Trophoblast cell (in vitro differentiated cells and primary cell): ENCODE measurements at regions not wholly inside any gene's neighbourhood (a gene's known extent, or its start where the extent isn't known, plus 50 kb on each side); places are given as distances from the start of the nearest gene placed in this dataset.

Experiments
- DNase-seq, 2 donors: peaks; one replicate each; pipeline ENCODE4 v3.0.0-alpha.2; 2016
- H2AFZ ChIP-seq: 2 replicates; pipeline ENCODE4 v1.6.1; 2013; ENCODE audit warnings: low read length, moderate library complexity, mild to moderate bottlenecking; ENCODE audit not compliant: insufficient read depth, poor library complexity
- H2AK5ac ChIP-seq: 2 replicates; pipeline ENCODE4 v1.6.1; 2013; ENCODE audit warnings: mild to moderate bottlenecking, low read length
- H2BK120ac ChIP-seq: 2 replicates; pipeline ENCODE4 v1.6.1; 2013; ENCODE audit warnings: low read length, mild to moderate bottlenecking, moderate library complexity; ENCODE audit not compliant: insufficient read depth, poor library complexity
- H2BK12ac ChIP-seq: 2 replicates; pipeline ENCODE4 v1.6.1; 2013; ENCODE audit warnings: mild to moderate bottlenecking, low read length, moderate library complexity
- H2BK5ac ChIP-seq: 2 replicates; pipeline ENCODE4 v1.6.1; 2013; ENCODE audit warnings: low read length, low read depth, moderate library complexity, mild to moderate bottlenecking; ENCODE audit not compliant: poor library complexity
- H3K14ac ChIP-seq: 2 replicates; pipeline ENCODE4 v1.6.1; 2013; ENCODE audit warnings: mild to moderate bottlenecking, low read length
- H3K18ac ChIP-seq: 2 replicates; pipeline ENCODE4 v1.6.1; 2013; ENCODE audit warnings: mild to moderate bottlenecking, low read length
- H3K23ac ChIP-seq: 2 replicates; pipeline ENCODE4 v1.6.1; 2013; ENCODE audit warnings: low read length
- H3K27ac ChIP-seq: 2 replicates; pipeline ENCODE4 v1.5.1; 2013; ENCODE audit warnings: low read depth, mild to moderate bottlenecking, inconsistent platforms, low read length, moderate library complexity
- H3K27me3 ChIP-seq: 2 replicates; pipeline ENCODE4 v1.6.1; 2013; ENCODE audit warnings: inconsistent platforms, mild to moderate bottlenecking, low read length, moderate library complexity; ENCODE audit not compliant: insufficient read depth
- H3K36me3 ChIP-seq, 2 experiments: 1 replicate in 1 of 2; 2 replicates in 1 of 2; pipeline ENCODE4 v1.6.1; 2013; ENCODE audit warnings: low read length in 2 of 2, mild to moderate bottlenecking in 2 of 2, moderate library complexity in 1 of 2; ENCODE audit not compliant: insufficient read depth in 2 of 2, control insufficient read depth in 1 of 2
- H3K4ac ChIP-seq: 2 replicates; pipeline ENCODE4 v1.6.1; 2013; ENCODE audit warnings: low read depth, mild to moderate bottlenecking, low read length, moderate library complexity
- H3K4me1 ChIP-seq, 2 experiments: 1 replicate in 1 of 2; 2 replicates in 1 of 2; pipeline ENCODE4 v1.6.1; 2013; ENCODE audit warnings: low read length in 2 of 2, mild to moderate bottlenecking in 2 of 2, moderate library complexity in 1 of 2; ENCODE audit not compliant: insufficient read depth in 2 of 2, control insufficient read depth in 1 of 2
- H3K4me2 ChIP-seq: 2 replicates; pipeline ENCODE4 v1.6.1; 2013; ENCODE audit warnings: inconsistent platforms, mild to moderate bottlenecking, low read length, moderate library complexity
- H3K4me3 ChIP-seq: 2 replicates; pipeline ENCODE4 v1.5.1; 2013; ENCODE audit warnings: mild to moderate bottlenecking, low read depth, low read length, inconsistent platforms
- H3K79me1 ChIP-seq: one replicate; pipeline ENCODE4 v1.6.1; 2013; ENCODE audit warnings: low read length
- H3K79me2 ChIP-seq: 2 replicates; pipeline ENCODE4 v1.6.1; 2013; ENCODE audit warnings: low read length, mild to moderate bottlenecking; ENCODE audit not compliant: control insufficient read depth, insufficient read depth, poor library complexity
- H3K9ac ChIP-seq: 2 replicates; pipeline ENCODE4 v1.6.1; 2013; ENCODE audit warnings: mild to moderate bottlenecking, low read length
- H3K9me3 ChIP-seq: 2 replicates; pipeline ENCODE4 v1.6.1; 2013; ENCODE audit warnings: low read depth, mild to moderate bottlenecking, control low read depth, inconsistent platforms, low read length; ENCODE audit not compliant: insufficient read depth
- H4K12ac ChIP-seq: 2 replicates; pipeline ENCODE4 v1.6.1; 2013; ENCODE audit warnings: low read depth, mild to moderate bottlenecking, low read length, moderate library complexity
- H4K8ac ChIP-seq: 2 replicates; pipeline ENCODE4 v1.6.1; 2013; ENCODE audit warnings: low read depth, mild to moderate bottlenecking, low read length, moderate library complexity
- H4K91ac ChIP-seq: one replicate; pipeline ENCODE4 v1.6.1; 2013; ENCODE audit warnings: low read depth, mild to moderate bottlenecking, low read length, moderate library complexity
- WGBS: extraction: QIAGEN DNeasy Blood & Tissue Kit; methylation state at CpG from one replicate; pipeline ENCODE4 v1.1.7; 2013; ENCODE audit warnings: missing lambda C conversion rate; ENCODE audit not compliant: insufficient read length, insufficient coverage; ENCODE audit errors: extremely low coverage; 5-methylcytosine and 5-hydroxymethylcytosine counted together

GRCh38 chr6:3609388-3609787, 142.1 kb downstream of the PXDC1 start:
- no peak overlapping the region for H3K4me2 ChIP-seq
- H3K23ac ChIP-seq = no peak overlapping the region
- H2BK5ac ChIP-seq = no peak overlapping the region
- no peak overlapping the region for H3K9ac ChIP-seq
- peaks cover 2% of the 10 kb centered on the region in 2 experiments for H3K4me1 ChIP-seq
- H4K91ac ChIP-seq = no peak overlapping the region
- H4K8ac ChIP-seq = no peak overlapping the region
- H3K18ac ChIP-seq = no peak overlapping the region
- no peak overlapping the region for H2AFZ ChIP-seq
- H3K4ac ChIP-seq = no peak overlapping the region
- H2BK12ac ChIP-seq = no peak overlapping the region
- H3K27me3 ChIP-seq = no peaks in the 10 kb centered on the region
- no peak overlapping the region for H2AK5ac ChIP-seq
- no peak overlapping the region for H3K27ac ChIP-seq
- H3K79me1 ChIP-seq = no peaks in the 10 kb centered on the region
- H3K79me2 ChIP-seq = no peaks in the 10 kb centered on the region
- no peak overlapping the region for H3K4me3 ChIP-seq
- H4K12ac ChIP-seq = no peak overlapping the region
- H3K9me3 ChIP-seq = no peaks in the 10 kb centered on the region
- H2BK120ac ChIP-seq = no peak overlapping the region
- WGBS = no CpG with 5 or more reads among the region's 3 CpGs
- no peak for DNase-seq
- no peak overlapping the region for H3K14ac ChIP-seq
- no peaks in the 10 kb centered on the region for H3K36me3 ChIP-seq

- Histone ChIP-seq H4K8ac (no peak overlapping the region), H3K18ac (no peak overlapping the region), H3K79me2 (no peaks in the 10 kb centered on the region), H3K9me3 (no peaks in the 10 kb centered on the region), H3K4me3 (no peak overlapping the region), H3K23ac (no peak overlapping the region), H2BK120ac (no peak overlapping the region), H3K14ac (no peak overlapping the region), H3K4me1 (peaks cover 2% of the 10 kb centered on the region in 2 experiments), H3K79me1 (no peaks in the 10 kb centered on the region), H3K4ac (no peak overlapping the region), H3K9ac (no peak overlapping the region), H3K36me3 (no peaks in the 10 kb centered on the region), H3K27ac (no peak overlapping the region), H2BK12ac (no peak overlapping the region), H3K4me2 (no peak overlapping the region), H2AFZ (no peak overlapping the region), H3K27me3 (no peaks in the 10 kb centered on the region), H4K91ac (no peak overlapping the region), H2BK5ac (no peak overlapping the region), H4K12ac (no peak overlapping the region), H2AK5ac (no peak overlapping the region)
- no peak for DNase-seq
- WGBS = no CpG with 5 or more reads among the region's 10 CpGs
Observed at GRCh38 chr6:3608159-3608558, 143.4 kb downstream of the PXDC1 start.

- no CpG with 5 or more reads among the region's 8 CpGs for WGBS
Observed at GRCh38 chr6:3607599-3607998, 143.9 kb downstream of the PXDC1 start.

DNA sequence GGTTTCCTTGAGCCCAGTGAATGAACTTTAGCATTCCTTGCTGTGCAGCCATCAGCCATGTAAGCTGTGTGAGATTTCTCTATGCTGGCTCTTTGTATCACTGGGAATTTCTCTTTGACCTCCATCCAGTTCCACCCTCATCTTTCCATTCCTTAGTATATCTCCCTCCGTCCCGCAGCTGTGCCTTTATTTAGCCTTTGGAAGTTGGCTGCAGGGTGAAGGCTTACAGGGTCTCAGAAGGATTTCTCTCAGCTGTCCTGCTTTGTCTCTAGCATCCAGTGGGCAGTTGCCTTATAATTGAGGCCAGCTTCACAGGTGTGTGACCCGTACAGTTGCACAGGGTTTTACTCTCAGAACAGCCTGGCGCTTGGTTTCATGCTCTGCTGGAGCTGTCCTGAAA, 144.3 kb downstream of the PXDC1 start:
- Histone ChIP-seq H3K79me1 (no peaks in the 10 kb centered on the region), H4K12ac (no peak overlapping the region), H3K79me2 (no peaks in the 10 kb centered on the region), H3K9ac (no peak overlapping the region), H3K18ac (no peak overlapping the region), H3K27me3 (no peaks in the 10 kb centered on the region), H3K4me2 (no peak overlapping the region), H2BK12ac (no peak overlapping the region), H3K27ac (no peak overlapping the region), H3K4me3 (no peak overlapping the region), H3K36me3 (no peaks in the 10 kb centered on the region), H3K4me1 (peaks cover under 1 to 2% of the 10 kb centered on the region in 2 experiments), H4K91ac (no peak overlapping the region), H3K4ac (no peak overlapping the region), H3K14ac (no peak overlapping the region), H2AK5ac (no peak overlapping the region), H3K23ac (no peak overlapping the region), H3K9me3 (no peaks in the 10 kb centered on the region), H2BK120ac (no peak overlapping the region), H2BK5ac (no peak overlapping the region), H2AFZ (no peak overlapping the region), H4K8ac (no peak overlapping the region)
- DNase-seq = peak in 1 of 2 donors; percentile 25
- no CpG with 5 or more reads among the region's 4 CpGs for WGBS

More at GRCh38 chr6:3607599-3607998, 143.9 kb downstream of the PXDC1 start:
- Histone ChIP-seq H3K27ac (no peak overlapping the region), H3K4me1 (peaks cover 2% of the 10 kb centered on the region in 2 experiments), H2AFZ (no peak overlapping the region), H4K12ac (no peak overlapping the region), H3K79me1 (no peaks in the 10 kb centered on the region), H3K27me3 (no peaks in the 10 kb centered on the region), H3K4me2 (no peak overlapping the region), H2AK5ac (no peak overlapping the region), H3K14ac (no peak overlapping the region), H4K91ac (no peak overlapping the region), H2BK120ac (no peak overlapping the region), H4K8ac (no peak overlapping the region), H3K4me3 (no peak overlapping the region), H3K9ac (no peak overlapping the region), H3K23ac (no peak overlapping the region), H3K9me3 (no peaks in the 10 kb centered on the region), H2BK5ac (no peak overlapping the region), H3K79me2 (no peaks in the 10 kb centered on the region), H2BK12ac (no peak overlapping the region), H3K18ac (no peak overlapping the region), H3K36me3 (no peaks in the 10 kb centered on the region), H3K4ac (no peak overlapping the region)
- no peak for DNase-seq
